Right lung (tissue), 2 donors: ENCODE measurements at regions not wholly inside any gene's neighbourhood (a gene's known extent, or its start where the extent isn't known, plus 50 kb on each side); places are given as distances from the start of the nearest gene placed in this dataset.

Source experiments
- DNase-seq, 2 donors: peaks; one replicate each; pipeline ENCODE4 v3.0.0-alpha.2; 2013

- DNase-seq: no peak
Measured at GRCh38 chr17:83144421-83145357, 65.3 kb downstream of the METRNL start.

- DNase-seq: no peak
Measured at GRCh38 chr17:83145358-83145738, 65.9 kb downstream of the METRNL start.

DNA sequence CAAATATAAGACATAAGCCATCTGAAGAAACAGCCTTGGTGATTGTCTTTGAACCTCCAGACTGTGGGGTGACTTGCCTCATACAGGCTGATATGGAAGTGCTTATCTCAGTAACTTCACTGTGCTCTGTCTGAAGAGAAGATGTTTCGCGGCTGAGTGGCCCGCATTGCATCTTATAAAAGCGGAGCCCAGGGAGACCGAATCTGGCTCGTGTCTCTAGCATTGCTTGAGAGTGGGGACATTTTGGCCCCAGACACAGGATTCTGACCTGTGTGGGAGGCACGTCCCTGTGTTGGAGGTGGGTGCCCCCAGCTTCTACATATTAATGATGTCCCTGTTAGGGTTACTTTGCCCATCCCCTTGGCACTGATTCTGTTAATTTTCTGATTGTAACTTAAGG is 66.4 kb downstream of the METRNL start:
- DNase-seq: no peak

DNA sequence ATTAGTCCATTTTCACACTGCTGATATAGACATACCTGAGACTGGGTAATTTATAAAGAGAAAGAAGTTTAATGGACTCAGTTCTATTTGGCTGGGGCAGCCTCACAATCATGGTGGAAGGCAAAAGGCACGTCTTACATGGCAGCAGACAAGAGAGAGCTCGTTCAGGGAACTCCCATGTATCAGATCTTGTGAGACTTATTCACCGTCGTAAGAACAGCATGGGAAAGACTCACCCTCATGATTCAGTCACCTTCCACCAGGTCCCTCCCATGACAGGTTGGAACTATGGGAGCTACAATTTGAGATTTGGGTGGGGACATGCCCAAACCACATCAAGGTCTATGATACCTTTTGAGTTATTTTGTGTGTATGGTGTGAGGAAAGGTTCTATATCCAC is 66.9 kb downstream of the METRNL start:
- DNase-seq: no peak

DNA sequence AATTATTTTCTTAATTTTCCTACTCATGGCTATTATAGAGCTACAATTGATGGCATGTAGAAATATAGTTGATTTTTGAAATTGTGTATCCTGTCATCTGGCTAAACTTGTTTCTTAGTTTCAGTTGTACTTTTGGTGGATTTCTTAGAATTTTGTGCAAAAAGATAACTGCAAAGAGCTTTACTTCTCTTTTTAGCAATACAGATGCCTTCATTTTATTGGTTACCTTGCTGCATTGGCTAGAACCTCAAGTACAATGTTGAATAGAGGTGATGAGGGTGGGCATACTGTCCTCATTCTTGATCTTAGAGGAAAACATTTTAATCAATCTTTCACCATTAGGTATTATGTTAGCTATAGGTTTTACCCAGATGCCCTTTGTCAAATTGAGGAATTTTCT is 67.9 kb downstream of the METRNL start:
- no peak for DNase-seq

- DNase-seq: no peak
Measured at GRCh38 chr17:83148317-83149028, 69.1 kb downstream of the METRNL start.

- no peak for DNase-seq
Measured at GRCh38 chr17:83149029-83149725, 69.8 kb downstream of the METRNL start.

- no peak for DNase-seq
Measured at GRCh38 chr17:83149761-83150251, 70.4 kb downstream of the METRNL start.

GRCh38 chr17:83150369-83151055 is 71.1 kb downstream of the METRNL start:
- no peak for DNase-seq

GRCh38 chr17:83151056-83151441 is 71.6 kb downstream of the METRNL start:
- no peak for DNase-seq

GRCh38 chr17:83151442-83152226 is 72.2 kb downstream of the METRNL start:
- DNase-seq: no peak

DNA sequence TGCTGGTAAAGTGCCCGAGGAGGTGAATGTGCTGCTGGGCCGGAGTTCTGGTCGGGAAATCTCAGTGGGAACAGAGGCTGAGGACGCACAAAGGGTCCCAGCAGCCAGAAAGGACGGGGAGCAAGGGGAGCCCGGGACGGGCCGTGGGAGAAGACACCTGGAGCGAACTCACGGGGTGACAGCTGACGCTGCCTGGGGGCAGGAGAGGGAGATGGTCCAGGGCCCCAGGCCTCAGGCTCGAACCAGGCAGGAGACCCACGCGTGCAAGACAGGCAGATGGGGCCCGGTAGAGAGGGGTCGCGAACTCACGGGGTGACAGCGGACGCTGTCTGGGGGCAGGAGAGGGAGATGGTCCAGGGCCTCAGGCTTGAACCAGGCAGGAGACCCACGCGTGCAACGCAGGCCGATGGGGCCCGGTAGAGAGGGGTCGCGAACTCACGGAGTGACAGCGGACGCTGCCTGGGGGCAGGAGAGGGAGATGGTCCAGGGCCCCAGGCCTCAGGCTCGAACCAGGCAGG is 72.9 kb downstream of the METRNL start:
- DNase-seq: no peak

GRCh38 chr17:83152745-83153611 is 73.6 kb downstream of the METRNL start:
- peak in 1 of 2 donors; percentile 35 for DNase-seq

DNA sequence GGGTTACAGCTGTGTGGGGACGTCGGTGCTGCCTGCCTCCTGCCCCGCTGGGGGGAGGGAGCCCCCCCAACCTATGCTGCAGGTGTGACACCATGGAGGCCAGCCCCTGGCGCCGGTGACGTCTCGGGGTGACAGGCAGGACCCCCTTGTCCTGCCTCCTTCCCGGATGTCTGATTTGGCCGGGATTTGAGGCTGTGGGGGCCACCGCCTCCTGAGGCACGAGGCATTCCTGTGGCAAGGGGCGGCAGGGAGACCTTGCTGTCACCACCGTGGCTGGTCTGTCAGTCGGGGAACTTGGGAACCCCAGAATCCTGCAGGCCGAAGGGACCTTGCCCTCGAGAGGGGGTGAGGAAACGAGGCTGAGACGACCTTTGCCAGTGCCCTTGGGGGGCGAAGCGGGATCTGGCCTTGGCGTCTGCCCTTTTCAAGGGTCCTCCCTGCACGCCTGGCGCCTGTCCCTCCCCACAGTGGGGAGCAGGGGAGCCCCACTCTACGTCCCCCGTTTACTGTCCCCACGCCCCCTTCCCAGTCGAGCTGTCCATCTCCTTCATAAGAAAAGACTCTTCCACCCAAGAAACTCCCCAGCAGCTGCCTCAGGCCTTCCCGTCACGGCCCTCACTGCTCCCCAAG is 74.4 kb downstream of the METRNL start:
- no peak for DNase-seq

- no peak for DNase-seq
Measured at GRCh38 chr17:83154311-83155127, 75.1 kb downstream of the METRNL start.

- DNase-seq: no peak
Measured at GRCh38 chr17:83155128-83156121, 76.0 kb downstream of the METRNL start.

GRCh38 chr17:83156408-83156807 is 77.0 kb downstream of the METRNL start:
- DNase-seq: no peak
